HG03460 (cell line): ENCODE measurements at regions not wholly inside any gene's neighbourhood (a gene's known extent, or its start where the extent isn't known, plus 50 kb on each side); places are given as distances from the start of the nearest gene placed in this dataset.

ENCODE experiments used
- ATAC-seq: cut with Tn5 transposase; IDR thresholded peaks from one replicate; pipeline ENCODE4 v1.9.1; 2021; ENCODE audit not compliant: unreplicated experiment

GRCh38 chr10:14396411-14397048 lies 65.8 kb upstream of the FRMD4A start:
- no peak for ATAC-seq

GRCh38 chr10:14394179-14394578 lies 63.5 kb upstream of the FRMD4A start:
- no peak for ATAC-seq

DNA sequence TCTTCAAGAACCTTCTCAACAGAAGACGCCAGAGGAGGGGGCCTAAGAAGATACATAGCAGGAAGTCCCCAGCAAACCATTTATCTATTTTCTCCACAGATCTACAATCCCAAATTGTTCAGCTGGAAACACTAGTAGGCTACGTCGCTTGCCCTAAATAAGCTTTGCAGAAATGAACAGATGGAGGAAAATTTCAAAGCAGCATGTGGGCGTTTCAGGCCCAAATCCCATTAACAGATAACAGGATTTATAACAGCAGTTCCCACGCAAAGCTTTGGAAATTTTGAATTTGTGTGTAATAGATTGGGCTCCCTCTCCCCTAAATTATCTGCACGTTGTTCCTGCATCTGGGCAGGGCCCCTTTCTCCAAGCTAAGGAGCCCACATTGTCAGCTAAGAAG lies 60.6 kb upstream of the FRMD4A start:
- no peak for ATAC-seq

DNA sequence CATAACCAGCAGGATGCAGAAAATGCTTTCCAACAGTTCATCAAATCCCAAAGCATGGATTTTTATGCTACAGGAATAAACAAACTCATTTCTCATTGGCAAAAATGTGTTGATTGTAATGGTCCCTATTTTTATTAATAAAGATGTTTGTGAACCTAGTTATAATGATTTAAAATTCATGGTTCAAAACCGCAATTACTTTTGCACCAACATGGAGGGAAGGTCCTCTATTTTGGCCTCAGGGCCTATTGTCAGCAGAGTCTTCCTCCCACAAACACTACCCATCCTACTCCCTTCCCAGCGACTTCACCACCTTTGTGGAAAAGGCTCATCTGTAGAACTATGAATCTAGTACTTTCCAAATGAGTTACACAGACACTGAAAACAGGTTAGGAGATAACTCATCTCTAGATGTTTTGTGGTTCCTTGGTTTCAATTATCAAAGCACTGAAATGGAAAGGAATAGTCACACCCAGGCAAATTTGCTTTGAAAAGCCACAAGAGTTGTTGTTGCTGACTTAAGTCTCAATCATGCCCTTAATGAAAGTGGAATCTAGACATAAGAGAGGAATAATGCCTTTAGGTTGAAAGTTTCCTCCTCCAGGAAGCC lies 59.4 kb upstream of the FRMD4A start:
- ATAC-seq, result peak; percentile 86

GRCh38 chr10:14385596-14386593 lies 55.2 kb upstream of the FRMD4A start:
- no peak for ATAC-seq

DNA sequence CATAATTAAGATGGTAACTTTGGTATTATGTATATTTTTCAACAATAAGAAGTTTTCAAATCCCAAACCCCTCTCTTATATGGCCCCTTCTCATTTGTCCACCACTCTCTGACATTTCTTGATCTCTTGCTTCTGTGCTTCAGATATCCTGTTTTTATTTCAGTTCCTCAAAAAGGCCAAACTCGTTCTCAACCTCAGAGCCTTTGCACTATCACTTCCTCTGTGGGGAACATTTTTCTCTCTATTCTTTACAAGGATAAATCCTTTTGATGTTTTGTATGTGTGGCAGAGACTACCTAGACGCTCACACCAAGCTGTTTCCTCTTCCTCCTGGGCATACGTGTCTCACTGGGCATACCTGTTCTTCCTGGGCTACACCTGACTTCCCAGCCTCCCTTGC lies 54.2 kb upstream of the FRMD4A start:
- ATAC-seq, result no peak

DNA sequence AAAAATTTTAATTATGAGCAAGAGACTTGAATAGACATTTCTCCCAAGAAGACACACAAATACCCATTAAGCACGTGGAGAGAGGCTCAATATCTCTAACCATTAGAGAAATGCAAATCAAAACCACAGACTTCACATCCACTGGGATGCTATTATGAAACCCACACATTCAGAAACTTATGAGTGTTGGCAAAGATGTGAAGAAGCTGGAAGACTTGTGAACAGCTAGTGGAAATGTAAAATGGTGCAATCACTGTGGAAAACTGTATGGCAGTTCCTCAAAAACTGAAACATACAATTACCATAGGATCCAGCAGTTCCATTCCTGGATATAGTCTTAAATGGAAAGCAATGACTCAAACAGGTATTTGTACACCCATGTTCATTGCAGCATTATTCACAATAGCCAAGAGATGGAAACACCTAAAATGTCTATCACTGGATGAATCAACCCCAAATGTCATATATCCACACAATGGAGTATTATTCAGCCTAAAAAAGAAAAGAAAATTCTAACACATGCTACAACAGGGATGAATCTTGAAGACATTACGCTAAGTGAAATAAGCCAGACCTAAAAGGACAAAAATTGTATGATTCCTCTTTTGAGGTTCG lies 53.5 kb upstream of the FRMD4A start:
- ATAC-seq, result no peak

DNA sequence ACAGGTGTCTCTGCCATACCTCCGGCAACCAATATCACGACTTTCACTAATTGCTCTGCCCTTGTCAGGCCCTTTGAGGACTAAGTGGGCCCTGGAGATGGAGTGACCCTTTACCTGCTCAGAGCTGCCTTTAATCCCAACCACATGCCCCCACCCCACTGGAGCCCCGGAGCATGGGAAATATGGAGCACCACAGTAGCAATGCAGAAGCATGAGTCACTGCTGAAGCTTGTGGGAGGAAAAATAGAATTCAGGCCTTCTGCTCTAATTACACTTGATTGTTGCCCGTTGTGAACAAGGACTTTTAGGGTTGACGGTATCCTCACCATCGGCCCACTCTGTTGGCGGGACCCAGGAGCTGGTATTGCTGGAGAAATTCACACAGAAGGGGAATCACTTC lies 52.5 kb upstream of the FRMD4A start:
- no peak for ATAC-seq

DNA sequence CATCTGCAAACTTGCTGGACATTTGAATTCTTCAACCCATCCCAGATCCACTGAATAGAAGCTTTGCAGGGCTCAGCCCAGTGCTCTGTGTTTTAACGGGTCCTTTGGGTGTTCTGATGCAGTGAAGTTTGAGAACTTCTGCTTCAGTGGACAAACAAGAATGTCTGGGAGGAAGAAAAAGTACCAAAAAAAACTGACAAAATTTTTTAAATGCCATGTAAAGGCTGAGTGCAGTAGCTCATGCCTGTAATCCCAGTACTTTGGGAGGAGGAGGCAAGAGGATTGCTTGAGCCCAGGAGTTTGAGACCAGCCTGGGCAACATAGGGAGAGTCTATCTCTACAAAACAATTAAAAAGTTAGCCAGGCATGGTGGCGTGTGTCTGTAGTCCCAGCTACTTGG lies 51.8 kb upstream of the FRMD4A start:
- ATAC-seq, result no peak

DNA sequence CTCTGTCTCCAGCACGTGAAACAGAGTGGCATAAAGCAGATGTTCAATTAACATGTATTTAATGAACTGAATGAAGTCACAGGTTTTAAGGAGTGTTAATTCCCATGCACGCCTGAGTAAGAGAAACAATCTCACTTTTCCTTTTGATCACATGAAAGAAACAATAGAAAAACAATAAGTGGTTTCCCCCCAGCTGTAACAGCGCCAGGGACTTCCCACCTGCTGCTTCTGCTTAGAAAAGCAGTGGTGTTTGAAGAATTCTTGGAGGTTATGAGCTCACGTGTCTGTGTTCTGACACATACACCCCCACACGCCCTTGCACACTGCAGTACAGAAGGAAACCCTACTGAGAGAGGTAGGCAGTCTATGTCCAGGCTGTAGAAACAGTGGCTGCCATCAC lies 51.3 kb upstream of the FRMD4A start:
- peak; percentile 60 for ATAC-seq

- no peak for ATAC-seq
These were observed 50.8 kb upstream of the FRMD4A start for GRCh38 chr10:14381475-14381874.

DNA sequence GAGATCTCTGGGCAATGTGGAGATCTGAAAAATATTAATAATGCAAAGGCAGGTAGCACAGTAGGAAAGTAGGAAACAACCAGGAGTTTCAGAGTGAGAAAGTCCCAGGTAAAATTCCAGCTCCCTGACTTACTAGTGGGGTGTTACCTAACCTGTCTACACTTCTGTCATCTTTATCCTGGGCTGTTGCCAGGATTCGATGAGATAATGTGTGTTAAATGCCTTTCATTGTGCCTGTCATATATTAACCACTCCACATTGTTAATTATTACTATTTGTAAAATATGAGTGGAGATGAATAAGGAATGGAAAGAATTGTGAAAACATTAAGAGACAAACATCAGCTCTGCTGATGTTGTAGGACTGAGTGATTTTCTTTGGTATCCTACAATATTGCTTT lies 50.0 kb upstream of the FRMD4A start:
- no peak for ATAC-seq
